GM12878 (cell line): ENCODE measurements at regions not wholly inside any gene's neighbourhood (a gene's known extent, or its start where the extent isn't known, plus 50 kb on each side); places are given as distances from the start of the nearest gene placed in this dataset.

Experiments
- DPF2 ChIP-seq: fragments of 450-650 bp; IDR thresholded peaks from 2 replicates; pipeline ENCODE4 v1.6.1; 2017; ENCODE audit warnings: mild to moderate bottlenecking
- KDM1A ChIP-seq: fragments of 200-600 bp; sonication (generic); IDR thresholded peaks from 2 replicates; pipeline ENCODE4 v1.6.1; 2016; ENCODE audit warnings: borderline replicate concordance
- MAX ChIP-seq: IDR thresholded peaks from 2 replicates; pipeline ENCODE4 v1.6.1; 2012; ENCODE audit warnings: low read depth, low read length, improper control_type of control experiment
- NBN ChIP-seq: fragments of 450-650 bp; IDR thresholded peaks from 2 replicates; pipeline ENCODE4 v1.6.1; 2016
- NFIC ChIP-seq: IDR thresholded peaks from 2 replicates; pipeline ENCODE4 v1.6.1; 2012; ENCODE audit warnings: low read depth, mild to moderate bottlenecking, inconsistent platforms, low read length, moderate library complexity
- POLR2AphosphoS5 ChIP-seq: IDR thresholded peaks from 2 replicates; pipeline ENCODE4 v1.6.1; 2011; ENCODE audit warnings: mild to moderate bottlenecking, low read length, inconsistent platforms
- REST ChIP-seq: IDR thresholded peaks from 2 replicates; pipeline ENCODE4 v1.6.1; 2012; ENCODE audit warnings: mild to moderate bottlenecking, low read depth, low read length
- SIX5 ChIP-seq: IDR thresholded peaks from 2 replicates; pipeline ENCODE4 v1.6.1; 2011; ENCODE audit warnings: mild to moderate bottlenecking, low read depth, low read length, moderate library complexity; ENCODE audit not compliant: severe bottlenecking

GRCh38 chr5:61706751-61707150 is 374.7 kb downstream of the ZSWIM6 start:
- TF ChIP-seq MAX (no peak), NBN (no peak), NFIC (no peak), SIX5 (no peak), DPF2 (no peak), REST (no peak), POLR2AphosphoS5 (no peak), KDM1A (no peak)
